ENCODE measurements at regions not wholly inside any gene's neighbourhood (a gene's known extent, or its start where the extent isn't known, plus 50 kb on each side); places are given as distances from the start of the nearest gene placed in this dataset.

- Histone ChIP-seq H4K20me1 (ENCODE audit: insufficient read depth, low read length) (no peaks in the 10 kb centered on the region), H3K27me3 (ENCODE audit: insufficient read depth, low read length) (peaks cover 6% of the 10 kb centered on the region; the same call in 1 of the 2 replicates), H3K9me3 (ENCODE audit: low read length) (no peaks in the 10 kb centered on the region), H3K79me2 (ENCODE audit: insufficient read depth, low read length) (no peaks in the 10 kb centered on the region), H3K4me3 (ENCODE audit: low read depth, low read length, poor library complexity, severe bottlenecking) (no peak overlapping the region), H3K27ac (ENCODE audit: low read depth, low read length, poor library complexity, severe bottlenecking) (no peak overlapping the region), H3K9ac (ENCODE audit: low read length) (no peak overlapping the region), H3K4me2 (ENCODE audit: low read length) (no peak overlapping the region), H3K9me2 (ENCODE audit: low read depth, low read length) (no peaks in the 10 kb centered on the region), H3K4me1 (ENCODE audit: insufficient read depth, low read length, severe bottlenecking) (no peaks in the 10 kb centered on the region), H3K36me3 (ENCODE audit: insufficient read depth, low read length) (no peaks in the 10 kb centered on the region), H2AFZ (ENCODE audit: low read length) (no peak overlapping the region), H3F3A (ENCODE audit: insufficient read depth, low read length) (no peaks in the 10 kb centered on the region)
- TF ChIP-seq, protein P1, sequence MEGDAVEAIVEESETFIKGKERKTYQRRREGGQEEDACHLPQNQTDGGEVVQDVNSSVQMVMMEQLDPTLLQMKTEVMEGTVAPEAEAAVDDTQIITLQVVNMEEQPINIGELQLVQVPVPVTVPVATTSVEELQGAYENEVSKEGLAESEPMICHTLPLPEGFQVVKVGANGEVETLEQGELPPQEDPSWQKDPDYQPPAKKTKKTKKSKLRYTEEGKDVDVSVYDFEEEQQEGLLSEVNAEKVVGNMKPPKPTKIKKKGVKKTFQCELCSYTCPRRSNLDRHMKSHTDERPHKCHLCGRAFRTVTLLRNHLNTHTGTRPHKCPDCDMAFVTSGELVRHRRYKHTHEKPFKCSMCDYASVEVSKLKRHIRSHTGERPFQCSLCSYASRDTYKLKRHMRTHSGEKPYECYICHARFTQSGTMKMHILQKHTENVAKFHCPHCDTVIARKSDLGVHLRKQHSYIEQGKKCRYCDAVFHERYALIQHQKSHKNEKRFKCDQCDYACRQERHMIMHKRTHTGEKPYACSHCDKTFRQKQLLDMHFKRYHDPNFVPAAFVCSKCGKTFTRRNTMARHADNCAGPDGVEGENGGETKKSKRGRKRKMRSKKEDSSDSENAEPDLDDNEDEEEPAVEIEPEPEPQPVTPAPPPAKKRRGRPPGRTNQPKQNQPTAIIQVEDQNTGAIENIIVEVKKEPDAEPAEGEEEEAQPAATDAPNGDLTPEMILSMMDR (IDR thresholded peaks at IDR 0.05; ENCODE audit: low read length), result no peak
- no peak for TF ChIP-seq EZH2 (IDR thresholded peaks at IDR 0.05; ENCODE audit: borderline replicate concordance, low read length)
Measured at GRCh38 chr20:50337521-50338466, 147.2 kb downstream of the CEBPB start.

GRCh38 chr20:50338479-50339391, 148.1 kb downstream of the CEBPB start:
- Histone ChIP-seq H3K9me2 (ENCODE audit: low read depth, low read length) (no peaks in the 10 kb centered on the region), H3K27me3 (ENCODE audit: insufficient read depth, low read length) (peaks cover 6% of the 10 kb centered on the region; the same call in 1 of the 2 replicates), H3K79me2 (ENCODE audit: insufficient read depth, low read length) (no peaks in the 10 kb centered on the region), H2AFZ (ENCODE audit: low read length) (no peak overlapping the region), H3K4me2 (ENCODE audit: low read length) (no peak overlapping the region), H3K4me3 (ENCODE audit: low read depth, low read length, poor library complexity, severe bottlenecking) (no peak overlapping the region), H3K4me1 (ENCODE audit: insufficient read depth, low read length, severe bottlenecking) (no peaks in the 10 kb centered on the region), H3K36me3 (ENCODE audit: insufficient read depth, low read length) (no peaks in the 10 kb centered on the region), H3K9ac (ENCODE audit: low read length) (no peak overlapping the region), H4K20me1 (ENCODE audit: insufficient read depth, low read length) (no peaks in the 10 kb centered on the region), H3F3A (ENCODE audit: insufficient read depth, low read length) (no peaks in the 10 kb centered on the region), H3K27ac (ENCODE audit: low read depth, low read length, poor library complexity, severe bottlenecking) (no peak overlapping the region), H3K9me3 (ENCODE audit: low read length) (no peaks in the 10 kb centered on the region)
- TF ChIP-seq EZH2 (IDR thresholded peaks at IDR 0.05; ENCODE audit: borderline replicate concordance, low read length), result no peak
- TF ChIP-seq, protein P1 (IDR thresholded peaks at IDR 0.05; ENCODE audit: low read length), result no peak

GRCh38 chr20:50339466-50339901, 148.9 kb downstream of the CEBPB start:
- H3K9ac ChIP-seq (ENCODE audit: low read length), result no peak overlapping the region
- no peak overlapping the region for H3K4me2 ChIP-seq (ENCODE audit: low read length)
- H3K4me3 ChIP-seq (ENCODE audit: low read depth, low read length, poor library complexity, severe bottlenecking), result no peak overlapping the region
- no peaks in the 10 kb centered on the region for H3K79me2 ChIP-seq (ENCODE audit: insufficient read depth, low read length)
- H3K36me3 ChIP-seq (ENCODE audit: insufficient read depth, low read length), result no peaks in the 10 kb centered on the region
- no peaks in the 10 kb centered on the region for H4K20me1 ChIP-seq (ENCODE audit: insufficient read depth, low read length)
- peaks cover 6% of the 10 kb centered on the region; the same call in 1 of the 2 replicates for H3K27me3 ChIP-seq (ENCODE audit: insufficient read depth, low read length)
- no peaks in the 10 kb centered on the region for H3F3A ChIP-seq (ENCODE audit: insufficient read depth, low read length)
- no peaks in the 10 kb centered on the region for H3K9me3 ChIP-seq (ENCODE audit: low read length)
- no peaks in the 10 kb centered on the region for H3K9me2 ChIP-seq (ENCODE audit: low read depth, low read length)
- no peak overlapping the region for H3K27ac ChIP-seq (ENCODE audit: low read depth, low read length, poor library complexity, severe bottlenecking)
- no peak overlapping the region for H2AFZ ChIP-seq (ENCODE audit: low read length)
- no peaks in the 10 kb centered on the region for H3K4me1 ChIP-seq (ENCODE audit: insufficient read depth, low read length, severe bottlenecking)
- TF ChIP-seq, protein P1 (IDR thresholded peaks at IDR 0.05; ENCODE audit: low read length), result no peak
- TF ChIP-seq EZH2 (IDR thresholded peaks at IDR 0.05; ENCODE audit: borderline replicate concordance, low read length), result no peak
